ENCODE measurements at regions not wholly inside any gene's neighbourhood (a gene's known extent, or its start where the extent isn't known, plus 50 kb on each side); places are given as distances from the start of the nearest gene placed in this dataset.

- TF ChIP-seq CTCF (IDR thresholded peaks at IDR 0.05) (no peak), POLR2A (IDR thresholded peaks at IDR 0.05) (no peak)
Observed at GRCh38 chr21:34017039-34017961, 56.1 kb upstream of the MRPS6 start.

Measured in esophagus squamous epithelium (tissue), 4 donors.